Hepatocyte (in vitro differentiated cells): ENCODE measurements at regions not wholly inside any gene's neighbourhood (a gene's known extent, or its start where the extent isn't known, plus 50 kb on each side); places are given as distances from the start of the nearest gene placed in this dataset.

Source experiments
- DNase-seq: peaks from one replicate; pipeline ENCODE4 v3.0.0-alpha.2; 2016; ENCODE audit warnings: low spot score
- H2AFZ ChIP-seq: fragments of 200-600 bp; sonication (generic); 2 replicates; pipeline ENCODE4 v1.6.0; 2016; ENCODE audit warnings: antibody characterized with exemption, mild to moderate bottlenecking
- H3K27ac ChIP-seq: fragments of 200-600 bp; sonication (generic); 2 replicates; pipeline ENCODE4 v1.5.1; 2016; ENCODE audit warnings: mild to moderate bottlenecking
- H3K27me3 ChIP-seq: fragments of 200-600 bp; sonication (generic); 2 replicates; pipeline ENCODE4 v1.6.1; 2016
- H3K36me3 ChIP-seq: fragments of 200-600 bp; sonication (generic); replicated peaks from 2 replicates; pipeline ENCODE4 v1.5.1; 2016; ENCODE audit warnings: low read depth; ENCODE audit not compliant: insufficient read depth
- H3K4me1 ChIP-seq: fragments of 200-600 bp; sonication (generic); 2 replicates; pipeline ENCODE4 v1.5.1; 2016; ENCODE audit warnings: mild to moderate bottlenecking, moderate library complexity; ENCODE audit not compliant: insufficient read depth
- H3K4me2 ChIP-seq: fragments of 200-600 bp; sonication (generic); 2 replicates; pipeline ENCODE4 v1.6.0; 2016
- H3K4me3 ChIP-seq: fragments of 200-600 bp; sonication (generic); 2 replicates; pipeline ENCODE4 v1.5.1; 2016; ENCODE audit warnings: mild to moderate bottlenecking
- H3K79me2 ChIP-seq: fragments of 200-600 bp; sonication (generic); 2 replicates; pipeline ENCODE4 v1.6.0; 2017; ENCODE audit warnings: mild to moderate bottlenecking
- H3K9me2 ChIP-seq: fragments of 200-600 bp; sonication (generic); replicated peaks from 2 replicates; pipeline ENCODE4 v1.6.0; 2017; ENCODE audit warnings: mild to moderate bottlenecking; ENCODE audit not compliant: insufficient read depth
- H3K9me3 ChIP-seq: fragments of 200-600 bp; sonication (generic); 2 replicates; pipeline ENCODE4 v1.5.1; 2016; ENCODE audit warnings: low read depth, mild to moderate bottlenecking
- H4K20me1 ChIP-seq: fragments of 200-600 bp; sonication (generic); 2 replicates; pipeline ENCODE4 v1.6.0; 2016; ENCODE audit warnings: mild to moderate bottlenecking; ENCODE audit not compliant: insufficient read depth, poor library complexity, severe bottlenecking
- CTCF ChIP-seq: fragments of 200-600 bp; sonication (generic); IDR thresholded peaks from 2 replicates; pipeline ENCODE4 v1.5.1; 2016; ENCODE audit warnings: antibody characterized with exemption, mild to moderate bottlenecking; ENCODE audit not compliant: poor library complexity
- EZH2 ChIP-seq: fragments of 200-600 bp; sonication (generic); IDR thresholded peaks from 2 replicates; pipeline ENCODE4 v1.6.1; 2016; ENCODE audit warnings: antibody characterized with exemption, mild to moderate bottlenecking, borderline replicate concordance
- EZH2phosphoT487 ChIP-seq: fragments of 200-600 bp; sonication (generic); IDR thresholded peaks from one replicate; pipeline ENCODE4 v1.6.1; 2018; ENCODE audit warnings: antibody characterized with exemption, mild to moderate bottlenecking, low read depth, moderate library complexity; ENCODE audit not compliant: unreplicated experiment, severe bottlenecking
- WGBS: methylation state at CpG from one replicate; pipeline ENCODE4 v1.1.6; 2016; ENCODE audit warnings: low lambda C conversion rate; ENCODE audit errors: missing lambda C conversion rate; 5-methylcytosine and 5-hydroxymethylcytosine counted together

GRCh38 chr3:65251375-65251774, 563.6 kb upstream of the ADAMTS9 start:
- no peak overlapping the region for H3K4me2 ChIP-seq
- H3K27me3 ChIP-seq: no peaks in the 10 kb centered on the region
- TF ChIP-seq EZH2 (no peak), CTCF (no peak), EZH2phosphoT487 (no peak)
- DNase-seq: no peak
- H4K20me1 ChIP-seq: no peaks in the 10 kb centered on the region
- no peaks in the 10 kb centered on the region for H3K79me2 ChIP-seq
- peaks cover under 1% of the 10 kb centered on the region for H3K4me1 ChIP-seq
- 100% methylated on average over 2 of the region's 2 CpGs for WGBS
- H3K4me3 ChIP-seq: no peak overlapping the region
- no peaks in the 10 kb centered on the region for H3K36me3 ChIP-seq
- H3K27ac ChIP-seq: no peak overlapping the region
- H2AFZ ChIP-seq: no peak overlapping the region
- H3K9me3 ChIP-seq: no peaks in the 10 kb centered on the region
- H3K9me2 ChIP-seq: no peaks in the 10 kb centered on the region

- Histone ChIP-seq H3K36me3 (no peaks in the 10 kb centered on the region), H3K4me2 (peak overlapping the region; percentile 51), H3K4me1 (peaks cover 11% of the 10 kb centered on the region), H3K9me2 (no peaks in the 10 kb centered on the region), H4K20me1 (no peaks in the 10 kb centered on the region), H2AFZ (no peak overlapping the region), H3K79me2 (no peaks in the 10 kb centered on the region), H3K27me3 (no peaks in the 10 kb centered on the region), H3K27ac (no peak overlapping the region), H3K9me3 (no peaks in the 10 kb centered on the region), H3K4me3 (no peak overlapping the region)
- peak; percentile 49 for DNase-seq
- TF ChIP-seq EZH2 (no peak), CTCF (no peak), EZH2phosphoT487 (no peak)
- WGBS: 11% methylated on average over 6 of the region's 6 CpGs
Measured at GRCh38 chr3:65246561-65246960, 558.8 kb upstream of the ADAMTS9 start.

GRCh38 chr3:65245133-65246063, 557.6 kb upstream of the ADAMTS9 start:
- no peak for DNase-seq
- Histone ChIP-seq H2AFZ (no peak overlapping the region), H3K27me3 (no peaks in the 10 kb centered on the region), H3K4me1 (peaks cover 11% of the 10 kb centered on the region), H3K4me3 (no peak overlapping the region), H3K9me3 (no peaks in the 10 kb centered on the region), H3K27ac (no peak overlapping the region), H3K4me2 (peak overlapping the region; percentile 51), H3K79me2 (no peaks in the 10 kb centered on the region), H3K9me2 (no peaks in the 10 kb centered on the region), H3K36me3 (no peaks in the 10 kb centered on the region), H4K20me1 (no peaks in the 10 kb centered on the region)
- WGBS: 74% methylated on average over 9 of the region's 9 CpGs
- TF ChIP-seq EZH2phosphoT487 (no peak), CTCF (peak; percentile 59)
